HUES64 (cell line): ENCODE measurements at regions not wholly inside any gene's neighbourhood (a gene's known extent, or its start where the extent isn't known, plus 50 kb on each side); places are given as distances from the start of the nearest gene placed in this dataset.

Experiments
- H3K27ac ChIP-seq: 2 replicates; pipeline ENCODE4 v1.7.0; 2013; ENCODE audit warnings: low read depth, low read length, inconsistent platforms
- H3K27me3 ChIP-seq: 2 replicates; pipeline ENCODE4 v1.6.1; 2013; ENCODE audit warnings: mild to moderate bottlenecking, low read length; ENCODE audit not compliant: insufficient read depth
- H3K36me3 ChIP-seq: 2 replicates; pipeline ENCODE4 v1.6.1; 2013; ENCODE audit warnings: mild to moderate bottlenecking, low read length; ENCODE audit not compliant: insufficient read depth
- H3K4me1 ChIP-seq: 2 replicates; pipeline ENCODE4 v1.6.1; 2013; ENCODE audit warnings: mild to moderate bottlenecking, low read length, moderate library complexity; ENCODE audit not compliant: insufficient read depth
- H3K4me3 ChIP-seq: 2 replicates; pipeline ENCODE4 v1.5.1; 2013; ENCODE audit warnings: mild to moderate bottlenecking, low read length, moderate library complexity
- H3K9ac ChIP-seq: 2 replicates; pipeline ENCODE4 v1.6.1; 2013; ENCODE audit warnings: mild to moderate bottlenecking, low read depth, low read length
- H3K9me3 ChIP-seq: 2 replicates; pipeline ENCODE4 v1.6.1; 2013; ENCODE audit warnings: low read depth, low read length; ENCODE audit not compliant: insufficient read depth
- WGBS: fragments of 150-250, 120-280 bp; methylation state at CpG from one replicate; pipeline ENCODE4 v1.1.7; 2013; ENCODE audit warnings: missing lambda C conversion rate; 5-methylcytosine and 5-hydroxymethylcytosine counted together

- Histone ChIP-seq H3K9me3 (no peaks in the 10 kb centered on the region), H3K36me3 (no peaks in the 10 kb centered on the region), H3K27me3 (no peaks in the 10 kb centered on the region), H3K4me3 (no peak overlapping the region), H3K4me1 (no peaks in the 10 kb centered on the region; the same call in 1 of the 2 replicates), H3K9ac (no peak overlapping the region), H3K27ac (no peak overlapping the region)
- 63% methylated on average over 5 of the region's 5 CpGs for WGBS
These were observed 195.9 kb downstream of the TMEM38B start for GRCh38 chr9:105890046-105890822.

GRCh38 chr9:105900123-105900522 lies 205.8 kb downstream of the TMEM38B start:
- Histone ChIP-seq H3K27me3 (no peaks in the 10 kb centered on the region), H3K4me3 (no peak overlapping the region), H3K9ac (no peak overlapping the region), H3K4me1 (no peaks in the 10 kb centered on the region), H3K27ac (no peak overlapping the region), H3K9me3 (no peaks in the 10 kb centered on the region), H3K36me3 (no peaks in the 10 kb centered on the region)
- WGBS, result 76% methylated on average over 5 of the region's 5 CpGs

GRCh38 chr9:105901514-105902109 lies 207.3 kb downstream of the TMEM38B start:
- WGBS, result 36% methylated on average over 4 of the region's 4 CpGs
- Histone ChIP-seq H3K36me3 (no peaks in the 10 kb centered on the region), H3K4me1 (no peaks in the 10 kb centered on the region), H3K9me3 (no peaks in the 10 kb centered on the region), H3K27ac (no peak overlapping the region), H3K9ac (no peak overlapping the region), H3K4me3 (no peak overlapping the region), H3K27me3 (no peaks in the 10 kb centered on the region)

- H3K9ac ChIP-seq, result no peak overlapping the region
- 79% methylated on average over 2 of the region's 2 CpGs for WGBS
- H3K4me3 ChIP-seq, result no peak overlapping the region
- no peaks in the 10 kb centered on the region for H3K27me3 ChIP-seq
- peaks cover 28% of the 10 kb centered on the region for H3K4me1 ChIP-seq
- no peak overlapping the region for H3K27ac ChIP-seq
- H3K36me3 ChIP-seq, result no peaks in the 10 kb centered on the region
- no peaks in the 10 kb centered on the region for H3K9me3 ChIP-seq
These were observed 213.7 kb downstream of the TMEM38B start for GRCh38 chr9:105908069-105908468.

- Histone ChIP-seq H3K9ac (peak overlapping the region; percentile 65), H3K27ac (peak overlapping the region; percentile 97), H3K27me3 (no peaks in the 10 kb centered on the region), H3K36me3 (no peaks in the 10 kb centered on the region), H3K4me1 (peaks cover 46% of the 10 kb centered on the region), H3K9me3 (no peaks in the 10 kb centered on the region), H3K4me3 (peak overlapping the region; percentile 18)
- 44% methylated on average over 5 of the region's 5 CpGs for WGBS
These were observed 217.0 kb downstream of the TMEM38B start for GRCh38 chr9:105911104-105911911.

GRCh38 chr9:105912157-105912862 lies 218.0 kb downstream of the TMEM38B start:
- Histone ChIP-seq H3K4me1 (peaks cover 46% of the 10 kb centered on the region), H3K4me3 (no peak overlapping the region), H3K9ac (peak overlapping the region; percentile 65; the same call in 1 of the 2 replicates), H3K36me3 (no peaks in the 10 kb centered on the region), H3K9me3 (no peaks in the 10 kb centered on the region), H3K27ac (peak overlapping the region; percentile 97), H3K27me3 (no peaks in the 10 kb centered on the region)
- 87% methylated on average over 1 of the region's 1 CpG for WGBS

GRCh38 chr9:105912863-105913516 lies 218.6 kb downstream of the TMEM38B start:
- peaks cover 46% of the 10 kb centered on the region for H3K4me1 ChIP-seq
- no peaks in the 10 kb centered on the region for H3K9me3 ChIP-seq
- no peaks in the 10 kb centered on the region for H3K36me3 ChIP-seq
- WGBS, result 85% methylated on average over 8 of the region's 8 CpGs
- no peak overlapping the region for H3K9ac ChIP-seq
- no peak overlapping the region for H3K27ac ChIP-seq
- no peaks in the 10 kb centered on the region for H3K27me3 ChIP-seq
- H3K4me3 ChIP-seq, result no peak overlapping the region

- 87% methylated on average over 3 of the region's 4 CpGs for WGBS
- Histone ChIP-seq H3K27me3 (no peaks in the 10 kb centered on the region), H3K9me3 (no peaks in the 10 kb centered on the region), H3K4me1 (peaks cover 6% of the 10 kb centered on the region; the same call in 1 of the 2 replicates), H3K36me3 (no peaks in the 10 kb centered on the region), H3K4me3 (no peak overlapping the region), H3K27ac (no peak overlapping the region), H3K9ac (no peak overlapping the region)
These were observed 226.9 kb downstream of the TMEM38B start for GRCh38 chr9:105921057-105921726.

- Histone ChIP-seq H3K4me3 (no peak overlapping the region), H3K4me1 (no peaks in the 10 kb centered on the region), H3K27ac (no peak overlapping the region), H3K9ac (no peak overlapping the region), H3K36me3 (no peaks in the 10 kb centered on the region), H3K27me3 (no peaks in the 10 kb centered on the region), H3K9me3 (no peaks in the 10 kb centered on the region)
- no CpG with 5 or more reads among the region's 2 CpGs for WGBS
These were observed 234.1 kb downstream of the TMEM38B start for GRCh38 chr9:105928416-105928815.

- no peaks in the 10 kb centered on the region for H3K9me3 ChIP-seq
- WGBS, result 89% methylated on average over 5 of the region's 5 CpGs
- no peak overlapping the region for H3K27ac ChIP-seq
- H3K9ac ChIP-seq, result no peak overlapping the region
- H3K4me3 ChIP-seq, result no peak overlapping the region
- no peaks in the 10 kb centered on the region for H3K27me3 ChIP-seq
- no peaks in the 10 kb centered on the region for H3K4me1 ChIP-seq
- H3K36me3 ChIP-seq, result no peaks in the 10 kb centered on the region
These were observed 235.8 kb downstream of the TMEM38B start for GRCh38 chr9:105930011-105930627.
